ENCODE measurements at regions not wholly inside any gene's neighbourhood (a gene's known extent, or its start where the extent isn't known, plus 50 kb on each side); places are given as distances from the start of the nearest gene placed in this dataset.

DNA sequence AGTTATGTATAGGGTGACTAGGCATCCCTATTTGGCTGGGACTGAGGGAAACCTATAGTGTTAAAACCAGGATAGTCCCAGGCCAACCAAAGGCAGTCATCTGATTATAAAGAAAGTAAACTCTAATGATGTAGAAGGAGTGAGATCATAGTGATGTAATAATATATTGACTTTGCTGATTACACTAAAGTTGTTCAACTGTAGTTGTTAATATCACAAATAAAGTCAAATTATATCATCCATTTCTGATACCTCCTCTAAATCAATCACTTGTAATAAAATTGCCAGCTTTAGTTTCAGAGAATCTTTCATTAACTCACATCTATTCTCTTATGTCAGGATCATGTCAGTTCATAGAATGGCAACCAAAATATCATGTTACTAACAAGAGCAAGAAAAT is 98.6 kb downstream of the FOXB1 start:
- no peaks in the 10 kb centered on the region for H3K4me1 Mint-ChIP-seq
- no peak overlapping the region for H3K4me3 Mint-ChIP-seq

More for the DNA sequence above, 98.6 kb downstream of the FOXB1 start:
- Histone ChIP-seq H3K36me3 (ENCODE audit: insufficient read depth) (no peaks in the 10 kb centered on the region), H3K4me3 (no peak overlapping the region), H4K20me1 (replicated peaks; ENCODE audit: insufficient read depth) (no peaks in the 10 kb centered on the region), H3K27me3 (ENCODE audit: insufficient read depth) (no peaks in the 10 kb centered on the region), H2AFZ (no peak overlapping the region), H3K9me2 (ENCODE audit: insufficient read depth) (0 out of 2 replicates have a peak, but pooled peaks cover 5% of the 10 kb centered on the region), H3K27ac (ENCODE audit: low read depth) (no peak overlapping the region), H3K4me2 (no peak overlapping the region), H3F3A (replicated peaks; ENCODE audit: low read depth) (no peaks in the 10 kb centered on the region), H3K4me1 (ENCODE audit: insufficient read depth) (0 out of 2 replicates have a peak, but pooled peaks cover 8% of the 10 kb centered on the region), H3K79me2 (replicated peaks; ENCODE audit: insufficient read depth) (no peaks in the 10 kb centered on the region)
- DNase-seq (ENCODE audit: low spot score), result no peak
- H3K9me3 Mint-ChIP-seq, result peaks cover 7% of the 10 kb centered on the region; the same call in 2 of the 3 replicates
- H3K36me3 Mint-ChIP-seq (ENCODE audit: low read depth), result peaks cover 6% of the 10 kb centered on the region; the same call in 2 of the 3 replicates
- ATAC-seq, result no peak
- no peak overlapping the region for H3K27ac Mint-ChIP-seq
- TF ChIP-seq, protein P1, sequence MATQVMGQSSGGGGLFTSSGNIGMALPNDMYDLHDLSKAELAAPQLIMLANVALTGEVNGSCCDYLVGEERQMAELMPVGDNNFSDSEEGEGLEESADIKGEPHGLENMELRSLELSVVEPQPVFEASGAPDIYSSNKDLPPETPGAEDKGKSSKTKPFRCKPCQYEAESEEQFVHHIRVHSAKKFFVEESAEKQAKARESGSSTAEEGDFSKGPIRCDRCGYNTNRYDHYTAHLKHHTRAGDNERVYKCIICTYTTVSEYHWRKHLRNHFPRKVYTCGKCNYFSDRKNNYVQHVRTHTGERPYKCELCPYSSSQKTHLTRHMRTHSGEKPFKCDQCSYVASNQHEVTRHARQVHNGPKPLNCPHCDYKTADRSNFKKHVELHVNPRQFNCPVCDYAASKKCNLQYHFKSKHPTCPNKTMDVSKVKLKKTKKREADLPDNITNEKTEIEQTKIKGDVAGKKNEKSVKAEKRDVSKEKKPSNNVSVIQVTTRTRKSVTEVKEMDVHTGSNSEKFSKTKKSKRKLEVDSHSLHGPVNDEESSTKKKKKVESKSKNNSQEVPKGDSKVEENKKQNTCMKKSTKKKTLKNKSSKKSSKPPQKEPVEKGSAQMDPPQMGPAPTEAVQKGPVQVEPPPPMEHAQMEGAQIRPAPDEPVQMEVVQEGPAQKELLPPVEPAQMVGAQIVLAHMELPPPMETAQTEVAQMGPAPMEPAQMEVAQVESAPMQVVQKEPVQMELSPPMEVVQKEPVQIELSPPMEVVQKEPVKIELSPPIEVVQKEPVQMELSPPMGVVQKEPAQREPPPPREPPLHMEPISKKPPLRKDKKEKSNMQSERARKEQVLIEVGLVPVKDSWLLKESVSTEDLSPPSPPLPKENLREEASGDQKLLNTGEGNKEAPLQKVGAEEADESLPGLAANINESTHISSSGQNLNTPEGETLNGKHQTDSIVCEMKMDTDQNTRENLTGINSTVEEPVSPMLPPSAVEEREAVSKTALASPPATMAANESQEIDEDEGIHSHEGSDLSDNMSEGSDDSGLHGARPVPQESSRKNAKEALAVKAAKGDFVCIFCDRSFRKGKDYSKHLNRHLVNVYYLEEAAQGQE (IDR thresholded peaks at IDR 0.05; ENCODE audit: unreplicated experiment), result no peak
- TF ChIP-seq, protein P2, sequence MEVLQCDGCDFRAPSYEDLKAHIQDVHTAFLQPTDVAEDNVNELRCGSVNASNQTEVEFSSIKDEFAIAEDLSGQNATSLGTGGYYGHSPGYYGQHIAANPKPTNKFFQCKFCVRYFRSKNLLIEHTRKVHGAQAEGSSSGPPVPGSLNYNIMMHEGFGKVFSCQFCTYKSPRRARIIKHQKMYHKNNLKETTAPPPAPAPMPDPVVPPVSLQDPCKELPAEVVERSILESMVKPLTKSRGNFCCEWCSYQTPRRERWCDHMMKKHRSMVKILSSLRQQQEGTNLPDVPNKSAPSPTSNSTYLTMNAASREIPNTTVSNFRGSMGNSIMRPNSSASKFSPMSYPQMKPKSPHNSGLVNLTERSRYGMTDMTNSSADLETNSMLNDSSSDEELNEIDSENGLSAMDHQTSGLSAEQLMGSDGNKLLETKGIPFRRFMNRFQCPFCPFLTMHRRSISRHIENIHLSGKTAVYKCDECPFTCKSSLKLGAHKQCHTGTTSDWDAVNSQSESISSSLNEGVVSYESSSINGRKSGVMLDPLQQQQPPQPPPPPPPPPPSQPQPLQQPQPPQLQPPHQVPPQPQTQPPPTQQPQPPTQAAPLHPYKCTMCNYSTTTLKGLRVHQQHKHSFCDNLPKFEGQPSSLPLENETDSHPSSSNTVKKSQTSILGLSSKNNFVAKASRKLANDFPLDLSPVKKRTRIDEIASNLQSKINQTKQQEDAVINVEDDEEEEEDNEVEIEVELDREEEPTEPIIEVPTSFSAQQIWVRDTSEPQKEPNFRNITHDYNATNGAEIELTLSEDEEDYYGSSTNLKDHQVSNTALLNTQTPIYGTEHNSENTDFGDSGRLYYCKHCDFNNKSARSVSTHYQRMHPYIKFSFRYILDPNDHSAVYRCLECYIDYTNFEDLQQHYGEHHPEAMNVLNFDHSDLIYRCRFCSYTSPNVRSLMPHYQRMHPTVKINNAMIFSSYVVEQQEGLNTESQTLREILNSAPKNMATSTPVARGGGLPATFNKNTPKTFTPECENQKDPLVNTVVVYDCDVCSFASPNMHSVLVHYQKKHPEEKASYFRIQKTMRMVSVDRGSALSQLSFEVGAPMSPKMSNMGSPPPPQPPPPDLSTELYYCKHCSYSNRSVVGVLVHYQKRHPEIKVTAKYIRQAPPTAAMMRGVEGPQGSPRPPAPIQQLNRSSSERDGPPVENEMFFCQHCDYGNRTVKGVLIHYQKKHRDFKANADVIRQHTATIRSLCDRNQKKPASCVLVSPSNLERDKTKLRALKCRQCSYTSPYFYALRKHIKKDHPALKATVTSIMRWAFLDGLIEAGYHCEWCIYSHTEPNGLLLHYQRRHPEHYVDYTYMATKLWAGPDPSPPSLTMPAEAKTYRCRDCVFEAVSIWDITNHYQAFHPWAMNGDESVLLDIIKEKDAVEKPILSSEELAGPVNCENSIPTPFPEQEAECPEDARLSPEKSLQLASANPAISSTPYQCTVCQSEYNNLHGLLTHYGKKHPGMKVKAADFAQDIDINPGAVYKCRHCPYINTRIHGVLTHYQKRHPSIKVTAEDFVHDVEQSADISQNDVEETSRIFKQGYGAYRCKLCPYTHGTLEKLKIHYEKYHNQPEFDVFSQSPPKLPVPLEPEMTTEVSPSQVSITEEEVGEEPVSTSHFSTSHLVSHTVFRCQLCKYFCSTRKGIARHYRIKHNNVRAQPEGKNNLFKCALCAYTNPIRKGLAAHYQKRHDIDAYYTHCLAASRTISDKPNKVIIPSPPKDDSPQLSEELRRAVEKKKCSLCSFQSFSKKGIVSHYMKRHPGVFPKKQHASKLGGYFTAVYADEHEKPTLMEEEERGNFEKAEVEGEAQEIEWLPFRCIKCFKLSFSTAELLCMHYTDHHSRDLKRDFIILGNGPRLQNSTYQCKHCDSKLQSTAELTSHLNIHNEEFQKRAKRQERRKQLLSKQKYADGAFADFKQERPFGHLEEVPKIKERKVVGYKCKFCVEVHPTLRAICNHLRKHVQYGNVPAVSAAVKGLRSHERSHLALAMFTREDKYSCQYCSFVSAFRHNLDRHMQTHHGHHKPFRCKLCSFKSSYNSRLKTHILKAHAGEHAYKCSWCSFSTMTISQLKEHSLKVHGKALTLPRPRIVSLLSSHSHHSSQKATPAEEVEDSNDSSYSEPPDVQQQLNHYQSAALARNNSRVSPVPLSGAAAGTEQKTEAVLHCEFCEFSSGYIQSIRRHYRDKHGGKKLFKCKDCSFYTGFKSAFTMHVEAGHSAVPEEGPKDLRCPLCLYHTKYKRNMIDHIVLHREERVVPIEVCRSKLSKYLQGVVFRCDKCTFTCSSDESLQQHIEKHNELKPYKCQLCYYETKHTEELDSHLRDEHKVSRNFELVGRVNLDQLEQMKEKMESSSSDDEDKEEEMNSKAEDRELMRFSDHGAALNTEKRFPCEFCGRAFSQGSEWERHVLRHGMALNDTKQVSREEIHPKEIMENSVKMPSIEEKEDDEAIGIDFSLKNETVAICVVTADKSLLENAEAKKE (CRISPR knock-in tag; IDR thresholded peaks at IDR 0.05), result no peak
- TF ChIP-seq EZH2 (IDR thresholded peaks at IDR 0.05; ENCODE audit: low read depth, unreplicated experiment) (no peak), JUNB (IDR thresholded peaks at IDR 0.05; ENCODE audit: unreplicated experiment) (no peak), ZNF331 (CRISPR knock-in tag; IDR thresholded peaks at IDR 0.05; ENCODE audit: low read depth) (no peak), EZH2phosphoT487 (IDR thresholded peaks at IDR 0.05; ENCODE audit: unreplicated experiment) (no peak)
- TF ChIP-seq, protein P3, sequence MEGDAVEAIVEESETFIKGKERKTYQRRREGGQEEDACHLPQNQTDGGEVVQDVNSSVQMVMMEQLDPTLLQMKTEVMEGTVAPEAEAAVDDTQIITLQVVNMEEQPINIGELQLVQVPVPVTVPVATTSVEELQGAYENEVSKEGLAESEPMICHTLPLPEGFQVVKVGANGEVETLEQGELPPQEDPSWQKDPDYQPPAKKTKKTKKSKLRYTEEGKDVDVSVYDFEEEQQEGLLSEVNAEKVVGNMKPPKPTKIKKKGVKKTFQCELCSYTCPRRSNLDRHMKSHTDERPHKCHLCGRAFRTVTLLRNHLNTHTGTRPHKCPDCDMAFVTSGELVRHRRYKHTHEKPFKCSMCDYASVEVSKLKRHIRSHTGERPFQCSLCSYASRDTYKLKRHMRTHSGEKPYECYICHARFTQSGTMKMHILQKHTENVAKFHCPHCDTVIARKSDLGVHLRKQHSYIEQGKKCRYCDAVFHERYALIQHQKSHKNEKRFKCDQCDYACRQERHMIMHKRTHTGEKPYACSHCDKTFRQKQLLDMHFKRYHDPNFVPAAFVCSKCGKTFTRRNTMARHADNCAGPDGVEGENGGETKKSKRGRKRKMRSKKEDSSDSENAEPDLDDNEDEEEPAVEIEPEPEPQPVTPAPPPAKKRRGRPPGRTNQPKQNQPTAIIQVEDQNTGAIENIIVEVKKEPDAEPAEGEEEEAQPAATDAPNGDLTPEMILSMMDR (conservative IDR thresholded peaks at IDR 0.05; ENCODE audit: low read depth in 2 of 2), result no peak
- TF ChIP-seq, protein P4, sequence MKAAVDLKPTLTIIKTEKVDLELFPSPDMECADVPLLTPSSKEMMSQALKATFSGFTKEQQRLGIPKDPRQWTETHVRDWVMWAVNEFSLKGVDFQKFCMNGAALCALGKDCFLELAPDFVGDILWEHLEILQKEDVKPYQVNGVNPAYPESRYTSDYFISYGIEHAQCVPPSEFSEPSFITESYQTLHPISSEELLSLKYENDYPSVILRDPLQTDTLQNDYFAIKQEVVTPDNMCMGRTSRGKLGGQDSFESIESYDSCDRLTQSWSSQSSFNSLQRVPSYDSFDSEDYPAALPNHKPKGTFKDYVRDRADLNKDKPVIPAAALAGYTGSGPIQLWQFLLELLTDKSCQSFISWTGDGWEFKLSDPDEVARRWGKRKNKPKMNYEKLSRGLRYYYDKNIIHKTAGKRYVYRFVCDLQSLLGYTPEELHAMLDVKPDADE (IDR thresholded peaks at IDR 0.05), result no peak
- peaks cover 5% of the 10 kb centered on the region for H3K27me3 Mint-ChIP-seq (ENCODE audit: insufficient read depth, low read depth, poor library complexity)
